ENCODE measurements at regions not wholly inside any gene's neighbourhood (a gene's known extent, or its start where the extent isn't known, plus 50 kb on each side); places are given as distances from the start of the nearest gene placed in this dataset.

DNA sequence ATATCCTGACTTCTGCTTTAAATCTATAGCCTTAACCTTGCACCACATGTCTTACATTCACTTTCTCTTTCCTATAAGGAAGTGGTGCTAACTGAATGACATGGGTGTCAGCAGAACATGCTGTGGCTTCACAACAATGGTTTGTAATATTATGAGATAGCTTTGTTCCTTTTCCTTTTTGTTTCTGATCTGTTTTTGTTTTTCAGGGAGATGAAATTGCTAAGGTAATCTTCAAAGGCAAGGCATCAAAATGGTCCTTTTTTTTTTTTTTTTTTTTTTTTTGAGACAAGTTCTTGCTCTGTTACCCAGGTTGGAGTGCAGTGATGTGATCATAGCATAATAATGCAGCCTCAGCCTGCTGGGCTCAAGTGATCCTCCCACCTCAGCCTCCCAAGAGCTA lies 53.6 kb upstream of the RANBP6 start:
- Histone ChIP-seq H4K20me1 (ENCODE audit: control insufficient read depth, insufficient read depth, low read length, poor library complexity, severe bottlenecking) (no peaks in the 10 kb centered on the region), H3K9ac (ENCODE audit: low read length) (peak overlapping the region; percentile 21), H3K4me1 (ENCODE audit: control insufficient read depth in 2 of 2, insufficient read depth in 2 of 2, low read length in 2 of 2) (peaks cover 15 to 19% of the 10 kb centered on the region in 2 donors), H2AFZ (ENCODE audit: insufficient read depth, low read depth, low read length, poor library complexity, severe bottlenecking) (peak overlapping the region; percentile 64), H3K79me2 (ENCODE audit: control insufficient read depth, insufficient read depth, low read length) (no peaks in the 10 kb centered on the region), H3K36me3 (replicated peaks in 1 of 2; ENCODE audit: control extremely low read depth in 1 of 2, control insufficient read depth in 1 of 2, extremely low read depth in 1 of 2, insufficient read depth in 2 of 2, low read length in 1 of 2) (no peaks in the 10 kb centered on the region), H3K27me3 (replicated peaks in 1 of 4; ENCODE audit: control extremely low read depth in 1 of 4, control insufficient read depth in 3 of 4, insufficient read depth in 4 of 4, low read length in 3 of 4) (peaks cover 0 to 9% (median 0%) of the 10 kb centered on the region in 4 experiments), H3K4me2 (replicated peaks; ENCODE audit: low read depth, low read length, poor library complexity, severe bottlenecking) (peak overlapping the region; percentile 60), H3K4me3 (ENCODE audit: control extremely low read depth in 1 of 5, extremely low read depth in 1 of 5, insufficient read depth in 1 of 5, low read depth in 2 of 5, low read length in 4 of 5) (peak overlapping the region in 1 of 5 experiments; percentile 20), H3K27ac (ENCODE audit: low read length in 2 of 2) (peak overlapping the region; percentile 8 to 37), H3K9me3 (ENCODE audit: control extremely low read depth in 1 of 3, control insufficient read depth in 2 of 3, insufficient read depth in 1 of 3, low read length in 2 of 3) (no peaks in the 10 kb centered on the region)
- ChIA-PET POLR2A (interaction anchor here (0.6 kb wide), 1 partner anchor 53 kb away, joined by 3 read pairs; the partner anchor contains the start of gene RANBP6), CTCF (interaction anchor here (0.6 to 6.4 kb wide), 3 partner anchors 15 to 301 kb away, joined by 3 to 39 read pairs (median 5); no protein-coding TSS in a partner anchor)
- peaks cover 17% of the 10 kb centered on the region for H3K4me1 Mint-ChIP-seq
- DNase-seq, result peak; percentile 73
- TF ChIP-seq EZH2 (IDR thresholded peaks at IDR 0.05; ENCODE audit: borderline replicate concordance, insufficient read depth, low read depth, low read length, poor library complexity, severe bottlenecking), result no peak
- TF ChIP-seq, protein P1, sequence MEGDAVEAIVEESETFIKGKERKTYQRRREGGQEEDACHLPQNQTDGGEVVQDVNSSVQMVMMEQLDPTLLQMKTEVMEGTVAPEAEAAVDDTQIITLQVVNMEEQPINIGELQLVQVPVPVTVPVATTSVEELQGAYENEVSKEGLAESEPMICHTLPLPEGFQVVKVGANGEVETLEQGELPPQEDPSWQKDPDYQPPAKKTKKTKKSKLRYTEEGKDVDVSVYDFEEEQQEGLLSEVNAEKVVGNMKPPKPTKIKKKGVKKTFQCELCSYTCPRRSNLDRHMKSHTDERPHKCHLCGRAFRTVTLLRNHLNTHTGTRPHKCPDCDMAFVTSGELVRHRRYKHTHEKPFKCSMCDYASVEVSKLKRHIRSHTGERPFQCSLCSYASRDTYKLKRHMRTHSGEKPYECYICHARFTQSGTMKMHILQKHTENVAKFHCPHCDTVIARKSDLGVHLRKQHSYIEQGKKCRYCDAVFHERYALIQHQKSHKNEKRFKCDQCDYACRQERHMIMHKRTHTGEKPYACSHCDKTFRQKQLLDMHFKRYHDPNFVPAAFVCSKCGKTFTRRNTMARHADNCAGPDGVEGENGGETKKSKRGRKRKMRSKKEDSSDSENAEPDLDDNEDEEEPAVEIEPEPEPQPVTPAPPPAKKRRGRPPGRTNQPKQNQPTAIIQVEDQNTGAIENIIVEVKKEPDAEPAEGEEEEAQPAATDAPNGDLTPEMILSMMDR (IDR thresholded peaks at IDR 0.05), result no peak
- intact Hi-C loops (cut with micrococcal nuclease), result loop anchor here (2.0 kb wide), 1 partner anchor 54 kb away; the partner anchor contains the start of gene RANBP6
- peak overlapping the region; percentile 82 for H3K27ac Mint-ChIP-seq
- ATAC-seq (ENCODE audit: low read depth), result peak; percentile 98
- H3K9me3 Mint-ChIP-seq (ENCODE audit: insufficient read depth), result no peaks in the 10 kb centered on the region
- H3K27me3 Mint-ChIP-seq, result peaks cover 11% of the 10 kb centered on the region
- peak overlapping the region; percentile 70 for H3K4me3 Mint-ChIP-seq

DNA sequence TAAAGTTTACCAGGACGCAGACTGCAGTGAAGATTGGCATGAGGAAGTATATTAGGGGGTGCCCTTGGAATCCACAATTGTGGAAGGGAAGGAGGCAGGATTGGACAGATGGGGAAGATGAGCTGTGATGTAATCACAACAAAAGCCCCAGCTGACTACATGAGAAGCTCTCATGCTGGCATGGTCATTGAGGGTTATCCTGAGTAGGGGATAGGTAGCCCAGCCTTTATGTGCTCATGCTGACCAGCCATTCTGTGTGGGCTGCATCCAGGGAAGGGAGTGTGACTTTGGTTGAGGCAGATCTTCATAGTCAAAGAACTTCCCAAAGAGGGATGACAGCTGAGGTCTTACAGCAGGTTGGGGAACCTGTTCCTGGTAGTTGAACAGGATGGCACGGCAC lies 52.0 kb upstream of the RANBP6 start:
- Histone ChIP-seq H3K27me3 (replicated peaks in 1 of 4; ENCODE audit: control extremely low read depth in 1 of 4, control insufficient read depth in 3 of 4, insufficient read depth in 4 of 4, low read length in 3 of 4) (peaks cover 0 to 20% (median 0%) of the 10 kb centered on the region in 4 experiments), H2AFZ (ENCODE audit: insufficient read depth, low read depth, low read length, poor library complexity, severe bottlenecking) (peak overlapping the region; percentile 64), H3K4me3 (ENCODE audit: control extremely low read depth in 1 of 5, extremely low read depth in 1 of 5, insufficient read depth in 1 of 5, low read depth in 2 of 5, low read length in 4 of 5) (no peak overlapping the region), H3K9me3 (ENCODE audit: control extremely low read depth in 1 of 3, control insufficient read depth in 2 of 3, insufficient read depth in 1 of 3, low read length in 2 of 3) (peaks cover 0 to 7% (median 0%) of the 10 kb centered on the region in 3 donors), H4K20me1 (ENCODE audit: control insufficient read depth, insufficient read depth, low read length, poor library complexity, severe bottlenecking) (no peaks in the 10 kb centered on the region), H3K4me1 (ENCODE audit: control insufficient read depth in 2 of 2, insufficient read depth in 2 of 2, low read length in 2 of 2) (peaks cover 15 to 19% of the 10 kb centered on the region in 2 donors), H3K4me2 (replicated peaks; ENCODE audit: low read depth, low read length, poor library complexity, severe bottlenecking) (no peak overlapping the region), H3K79me2 (ENCODE audit: control insufficient read depth, insufficient read depth, low read length) (no peaks in the 10 kb centered on the region), H3K36me3 (replicated peaks in 1 of 2; ENCODE audit: control extremely low read depth in 1 of 2, control insufficient read depth in 1 of 2, extremely low read depth in 1 of 2, insufficient read depth in 2 of 2, low read length in 1 of 2) (no peaks in the 10 kb centered on the region), H3K27ac (ENCODE audit: low read length in 2 of 2) (no peak overlapping the region), H3K9ac (ENCODE audit: low read length) (no peak overlapping the region)
- Mint-ChIP-seq H3K27me3 (peaks cover 11% of the 10 kb centered on the region), H3K4me1 (peaks cover 17% of the 10 kb centered on the region), H3K4me3 (no peak overlapping the region), H3K9me3 (ENCODE audit: insufficient read depth) (no peaks in the 10 kb centered on the region), H3K27ac (no peak overlapping the region)
- DNase-seq (no peak), ATAC-seq (ENCODE audit: low read depth) (no peak)
- no CpG with 5 or more reads among the region's 2 CpGs for WGBS (ENCODE audit: insufficient coverage)
- ChIA-PET CTCF (interaction anchor here (0.6 to 6.4 kb wide), 2 partner anchors 13 to 92 kb away, joined by 4 to 39 read pairs; no protein-coding TSS in a partner anchor), POLR2A (no interaction called here)
- intact Hi-C loops (cut with micrococcal nuclease), result no loop called here
- no peak for TF ChIP-seq EZH2 (IDR thresholded peaks at IDR 0.05; ENCODE audit: borderline replicate concordance, insufficient read depth, low read depth, low read length, poor library complexity, severe bottlenecking)
- TF ChIP-seq, protein P1 (IDR thresholded peaks at IDR 0.05), result no peak

Data from B cell (primary cell).